SK-N-MC (cell line): ENCODE measurements at regions not wholly inside any gene's neighbourhood (a gene's known extent, or its start where the extent isn't known, plus 50 kb on each side); places are given as distances from the start of the nearest gene placed in this dataset.

Experiments used
- DNase-seq: peaks from one replicate; pipeline ENCODE4 v3.0.0-alpha.2; 2011; ENCODE audit warnings: low read depth, low spot score
- H3K27ac ChIP-seq: fragments of 200-600 bp; sonication (generic); 2 replicates; pipeline ENCODE4 v1.5.1; 2016; ENCODE audit warnings: mixed run types
- H3K36me3 ChIP-seq: fragments of 200-600 bp; sonication (generic); 2 replicates; pipeline ENCODE4 v1.6.1; 2017; ENCODE audit warnings: antibody characterized with exemption, low read length, mixed read lengths; ENCODE audit not compliant: insufficient read depth
- H3K4me3 ChIP-seq: fragments of 200-600 bp; sonication (generic); 2 replicates; pipeline ENCODE4 v1.5.1; 2016
- H3K9ac ChIP-seq: fragments of 200-600 bp; sonication (generic); 2 replicates; pipeline ENCODE4 v1.8.0; 2017; ENCODE audit warnings: mixed run types, mixed read lengths; ENCODE audit not compliant: insufficient read length
- H3K9me3 ChIP-seq: fragments of 200-600 bp; sonication (generic); 2 replicates; pipeline ENCODE4 v1.6.1; 2017; ENCODE audit warnings: low read depth, mild to moderate bottlenecking, antibody characterized with exemption, low read length, moderate library complexity, mixed read lengths
- EZH2 ChIP-seq: fragments of 200-600 bp; sonication (generic); IDR thresholded peaks from one replicate; pipeline ENCODE4 v1.6.1; 2017; ENCODE audit warnings: antibody characterized with exemption
- FOXP2 ChIP-seq: optimal IDR thresholded peaks from 2 replicates; pipeline ENCODE3; 2011; ENCODE audit warnings: mild to moderate bottlenecking, moderate library complexity; ENCODE audit not compliant: insufficient read depth; ENCODE audit errors: extremely low read length, control extremely low read depth
- POLR2AphosphoS5 ChIP-seq: IDR thresholded peaks from 2 replicates; pipeline ENCODE4 v1.6.1; 2012; ENCODE audit warnings: mild to moderate bottlenecking, low read depth, low read length, borderline replicate concordance

- no peak overlapping the region for H3K4me3 ChIP-seq
- TF ChIP-seq FOXP2 (no peak), POLR2AphosphoS5 (no peak), EZH2 (no peak)
- H3K9me3 ChIP-seq: no peaks in the 10 kb centered on the region
- H3K27ac ChIP-seq: no peak overlapping the region
- H3K36me3 ChIP-seq: no peaks in the 10 kb centered on the region
- DNase-seq: no peak
- no peak overlapping the region for H3K9ac ChIP-seq
Observed at GRCh38 chr15:62848632-62849050, 193.9 kb upstream of the TPM1 start.

DNA sequence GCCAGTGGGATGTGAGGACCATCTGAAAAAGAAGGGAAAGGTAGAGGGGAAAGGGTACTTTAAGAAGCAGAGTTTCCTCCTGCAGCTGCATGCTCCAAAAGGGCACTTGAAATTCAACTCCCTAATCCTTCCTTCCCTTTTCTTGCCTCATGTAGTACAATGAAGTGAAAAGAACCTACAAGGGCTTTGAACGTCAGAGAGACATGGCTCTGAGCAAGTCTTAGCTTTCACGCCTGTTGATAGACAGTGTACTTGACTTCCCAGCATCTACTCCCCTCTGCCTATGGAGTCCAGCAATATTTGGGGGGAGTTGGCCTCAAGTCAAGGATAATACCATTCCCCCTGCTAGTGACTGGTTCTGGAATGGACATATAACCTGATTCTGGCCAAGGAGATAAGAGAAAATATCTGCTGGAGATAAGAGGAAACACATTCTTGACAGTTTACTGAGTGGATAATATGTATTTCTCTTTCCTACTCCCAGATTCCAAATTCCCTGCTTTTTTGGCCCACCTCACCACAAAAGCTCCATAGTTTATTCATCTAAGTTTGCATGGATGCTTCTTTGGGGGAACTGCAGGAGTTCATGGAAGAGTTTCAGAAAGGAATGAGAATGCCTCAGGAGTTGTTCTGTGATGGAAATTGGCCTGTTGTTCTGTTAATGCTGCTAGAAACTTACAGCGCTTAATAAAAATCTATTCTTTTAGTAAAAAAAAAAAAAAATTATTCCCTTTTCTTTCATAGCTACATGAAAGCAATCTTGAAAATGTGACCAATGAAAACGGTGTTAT, 193.0 kb upstream of the TPM1 start:
- H3K9ac ChIP-seq: no peak overlapping the region
- TF ChIP-seq FOXP2 (no peak), POLR2AphosphoS5 (no peak)
- no peaks in the 10 kb centered on the region for H3K9me3 ChIP-seq
- no peaks in the 10 kb centered on the region for H3K36me3 ChIP-seq
- H3K27ac ChIP-seq: no peak overlapping the region
- H3K4me3 ChIP-seq: no peak overlapping the region
- no peak for DNase-seq

GRCh38 chr15:62850318-62850717, 192.2 kb upstream of the TPM1 start:
- no peaks in the 10 kb centered on the region for H3K36me3 ChIP-seq
- H3K27ac ChIP-seq: no peak overlapping the region
- H3K9ac ChIP-seq: no peak overlapping the region
- H3K9me3 ChIP-seq: no peaks in the 10 kb centered on the region
- TF ChIP-seq EZH2 (no peak), POLR2AphosphoS5 (no peak), FOXP2 (no peak)
- no peak overlapping the region for H3K4me3 ChIP-seq
- no peak for DNase-seq

- TF ChIP-seq POLR2AphosphoS5 (no peak), FOXP2 (no peak), EZH2 (no peak)
- Histone ChIP-seq H3K4me3 (no peak overlapping the region), H3K9me3 (no peaks in the 10 kb centered on the region), H3K27ac (no peak overlapping the region), H3K36me3 (no peaks in the 10 kb centered on the region), H3K9ac (no peak overlapping the region)
- DNase-seq: no peak
Observed at GRCh38 chr15:62850791-62851291, 191.7 kb upstream of the TPM1 start.

- no peaks in the 10 kb centered on the region for H3K36me3 ChIP-seq
- H3K27ac ChIP-seq: no peak overlapping the region
- no peak for DNase-seq
Observed at GRCh38 chr15:62853114-62853840, 189.3 kb upstream of the TPM1 start.

GRCh38 chr15:62853841-62854225, 188.7 kb upstream of the TPM1 start:
- TF ChIP-seq POLR2AphosphoS5 (no peak), FOXP2 (no peak), EZH2 (no peak)
- Histone ChIP-seq H3K9ac (no peak overlapping the region), H3K36me3 (no peaks in the 10 kb centered on the region), H3K27ac (no peak overlapping the region), H3K9me3 (no peaks in the 10 kb centered on the region), H3K4me3 (no peak overlapping the region)
- no peak for DNase-seq

More at GRCh38 chr15:62853114-62853840, 189.3 kb upstream of the TPM1 start:
- H3K4me3 ChIP-seq: no peak overlapping the region
- TF ChIP-seq FOXP2: no peak
- TF ChIP-seq EZH2: no peak
- TF ChIP-seq POLR2AphosphoS5: no peak
- no peak overlapping the region for H3K9ac ChIP-seq
- H3K9me3 ChIP-seq: no peaks in the 10 kb centered on the region

GRCh38 chr15:62854420-62855084, 188.0 kb upstream of the TPM1 start:
- no peak overlapping the region for H3K9ac ChIP-seq
- DNase-seq: no peak
- TF ChIP-seq EZH2 (no peak), FOXP2 (no peak), POLR2AphosphoS5 (no peak)
- H3K36me3 ChIP-seq: no peaks in the 10 kb centered on the region
- no peak overlapping the region for H3K27ac ChIP-seq
- H3K4me3 ChIP-seq: no peak overlapping the region
- no peaks in the 10 kb centered on the region for H3K9me3 ChIP-seq

- no peak overlapping the region for H3K9ac ChIP-seq
Observed at GRCh38 chr15:62855085-62855476, 187.5 kb upstream of the TPM1 start.

More at GRCh38 chr15:62855085-62855476, 187.5 kb upstream of the TPM1 start:
- H3K4me3 ChIP-seq: no peak overlapping the region
- DNase-seq: no peak
- no peaks in the 10 kb centered on the region for H3K9me3 ChIP-seq
- no peak overlapping the region for H3K27ac ChIP-seq
- H3K36me3 ChIP-seq: no peaks in the 10 kb centered on the region
- TF ChIP-seq POLR2AphosphoS5: no peak
